Upper lobe of right lung (tissue), 1 donor: ENCODE measurements at regions not wholly inside any gene's neighbourhood (a gene's known extent, or its start where the extent isn't known, plus 50 kb on each side); places are given as distances from the start of the nearest gene placed in this dataset.

Source experiments
- ATAC-seq: fragments of 200-7000 bp; cut with Tn5 transposase; one replicate; pipeline ENCODE4 v1.9.1; 2020; ENCODE audit warnings: mild to moderate bottlenecking, moderate library complexity
- DNase-seq: peaks from one replicate; pipeline ENCODE4 v3.0.0-alpha.2; 2020
- H3K27ac ChIP-seq: fragments of 200-600 bp; one replicate; pipeline ENCODE4 v1.8.0; 2022
- H3K27me3 ChIP-seq: fragments of 200-600 bp; one replicate; pipeline ENCODE4 v1.8.0; 2022; ENCODE audit warnings: mild to moderate bottlenecking
- H3K36me3 ChIP-seq: fragments of 200-600 bp; one replicate; pipeline ENCODE4 v1.8.0; 2022
- H3K4me1 ChIP-seq: fragments of 200-600 bp; one replicate; pipeline ENCODE4 v1.8.0; 2022
- H3K4me3 ChIP-seq: fragments of 200-600 bp; one replicate; pipeline ENCODE4 v1.8.0; 2022; ENCODE audit warnings: mild to moderate bottlenecking
- H3K9me3 ChIP-seq: fragments of 200-600 bp; one replicate; pipeline ENCODE4 v1.8.0; 2022
- CTCF ChIP-seq: fragments of 200-600 bp; IDR thresholded peaks from one replicate; pipeline ENCODE4 v1.8.0; 2022; ENCODE audit warnings: antibody characterized with exemption
- intact Hi-C: fragments of 100-400 bp; cut with DNase I; formaldehyde crosslinking; loops from one replicate; pipeline ENCODE4 v1.11.0; 2022
- donor health status: DM: no; HTN: yes; CAD: no; lungs with severe emphysema.

- H3K4me1 ChIP-seq, result peaks cover 3% of the 10 kb centered on the region
- H3K27me3 ChIP-seq, result no peaks in the 10 kb centered on the region
- no peak overlapping the region for H3K27ac ChIP-seq
- H3K4me3 ChIP-seq, result no peak overlapping the region
- ATAC-seq, result no peak
- intact Hi-C loops, result loop anchor here (10.0 kb wide), 1 partner anchor 421 kb away; no protein-coding TSS in a partner anchor
- no peak for DNase-seq
- no peaks in the 10 kb centered on the region for H3K9me3 ChIP-seq
- H3K36me3 ChIP-seq, result no peaks in the 10 kb centered on the region
- TF ChIP-seq CTCF, result no peak
These were observed 88.8 kb upstream of the RMDN2 start for GRCh38 chr2:37836270-37836669.

- H3K9me3 ChIP-seq, result no peaks in the 10 kb centered on the region
- intact Hi-C loops, result loop anchor here (10.0 kb wide), 1 partner anchor 422 kb away; no protein-coding TSS in a partner anchor
- DNase-seq (no peak), ATAC-seq (no peak)
- no peaks in the 10 kb centered on the region for H3K27me3 ChIP-seq
- TF ChIP-seq CTCF, result no peak
- H3K4me3 ChIP-seq, result no peak overlapping the region
- no peaks in the 10 kb centered on the region for H3K36me3 ChIP-seq
- no peaks in the 10 kb centered on the region for H3K4me1 ChIP-seq
- H3K27ac ChIP-seq, result no peak overlapping the region
These were observed 88.4 kb upstream of the RMDN2 start for GRCh38 chr2:37836711-37837110.

GRCh38 chr2:37837628-37838328, 87.3 kb upstream of the RMDN2 start:
- intact Hi-C loops, result loop anchor here (10.0 kb wide), 1 partner anchor 423 kb away; no protein-coding TSS in a partner anchor
- H3K27me3 ChIP-seq, result no peaks in the 10 kb centered on the region
- H3K27ac ChIP-seq, result no peak overlapping the region
- no peaks in the 10 kb centered on the region for H3K36me3 ChIP-seq
- DNase-seq, result no peak
- no peak overlapping the region for H3K4me3 ChIP-seq
- no peaks in the 10 kb centered on the region for H3K9me3 ChIP-seq
- peak; percentile 62 for ATAC-seq
- no peak for TF ChIP-seq CTCF
- H3K4me1 ChIP-seq, result no peaks in the 10 kb centered on the region

- DNase-seq, result no peak
- intact Hi-C loops, result loop anchor here (10.0 kb wide), 1 partner anchor 424 kb away; no protein-coding TSS in a partner anchor
- no peak for ATAC-seq
- no peak overlapping the region for H3K4me3 ChIP-seq
- H3K27me3 ChIP-seq, result no peaks in the 10 kb centered on the region
- H3K4me1 ChIP-seq, result no peaks in the 10 kb centered on the region
- no peak overlapping the region for H3K27ac ChIP-seq
- no peak for TF ChIP-seq CTCF
- H3K9me3 ChIP-seq, result no peaks in the 10 kb centered on the region
- H3K36me3 ChIP-seq, result no peaks in the 10 kb centered on the region
These were observed 86.4 kb upstream of the RMDN2 start for GRCh38 chr2:37838541-37839167.

GRCh38 chr2:37839991-37840390, 85.1 kb upstream of the RMDN2 start:
- H3K4me1 ChIP-seq, result no peaks in the 10 kb centered on the region
- no peaks in the 10 kb centered on the region for H3K27me3 ChIP-seq
- H3K4me3 ChIP-seq, result no peak overlapping the region
- intact Hi-C loops, result loop anchor here (10.0 kb wide), 1 partner anchor 425 kb away; no protein-coding TSS in a partner anchor
- TF ChIP-seq CTCF, result no peak
- DNase-seq, result no peak
- ATAC-seq, result no peak
- no peaks in the 10 kb centered on the region for H3K36me3 ChIP-seq
- no peak overlapping the region for H3K27ac ChIP-seq
- H3K9me3 ChIP-seq, result no peaks in the 10 kb centered on the region
